Epidermal melanocyte (primary cell): ENCODE measurements at regions not wholly inside any gene's neighbourhood (a gene's known extent, or its start where the extent isn't known, plus 50 kb on each side); places are given as distances from the start of the nearest gene placed in this dataset.
"Not testable (repeated sequence)": the region's sequence is repeated elsewhere in the genome, so short reads cannot be mapped to it uniquely, and the experiment has no call there.

Experiments
- DNase-seq: peaks from one replicate; pipeline ENCODE4 v3.0.0; 2011; ENCODE audit warnings: low spot score; ENCODE audit not compliant: insufficient read length

- DNase-seq = no peak
Measured at GRCh38 chr4:163688856-163689255, 194.4 kb downstream of the TMA16 start.

DNA sequence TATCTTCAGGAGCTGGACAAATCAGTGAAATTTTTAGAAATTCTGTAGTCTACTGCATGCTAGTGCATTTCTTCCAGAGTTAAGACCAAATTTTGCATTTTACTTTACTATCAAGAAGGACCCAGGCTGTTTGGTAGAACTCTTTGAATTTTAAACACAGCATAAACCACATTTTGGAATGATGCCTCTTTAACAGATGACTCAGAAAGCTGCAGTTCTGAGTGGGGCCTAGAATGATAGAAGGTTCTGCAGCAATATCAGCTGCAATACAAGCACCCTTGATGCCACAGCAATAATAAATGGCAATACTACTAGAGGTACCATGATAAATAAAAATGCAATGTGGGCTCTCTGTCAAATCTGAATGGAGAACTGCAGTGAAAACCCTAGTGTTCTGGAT, 198.7 kb downstream of the TMA16 start:
- DNase-seq = no peak

- DNase-seq = no peak
Measured at GRCh38 chr4:163693776-163694175, 199.3 kb downstream of the TMA16 start.

DNA sequence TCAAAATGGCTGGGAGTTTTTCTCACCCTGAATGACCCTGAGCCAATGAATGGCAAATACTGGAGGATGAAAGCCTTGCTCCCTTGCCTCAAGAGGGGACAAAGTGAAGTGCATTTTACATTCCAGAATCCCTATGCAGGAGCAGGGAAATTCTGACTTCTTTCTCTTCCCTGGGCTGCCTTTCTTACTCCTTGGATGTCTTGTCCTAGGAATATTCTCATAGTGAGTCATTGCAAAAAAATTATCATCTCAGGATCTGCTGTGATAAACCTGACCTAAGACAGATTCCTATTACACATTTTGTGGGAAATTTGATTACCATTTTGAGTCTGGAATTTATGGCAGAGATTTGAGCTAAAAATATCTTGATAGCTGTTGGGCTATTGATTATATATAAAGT, 199.9 kb downstream of the TMA16 start:
- DNase-seq = no peak

DNA sequence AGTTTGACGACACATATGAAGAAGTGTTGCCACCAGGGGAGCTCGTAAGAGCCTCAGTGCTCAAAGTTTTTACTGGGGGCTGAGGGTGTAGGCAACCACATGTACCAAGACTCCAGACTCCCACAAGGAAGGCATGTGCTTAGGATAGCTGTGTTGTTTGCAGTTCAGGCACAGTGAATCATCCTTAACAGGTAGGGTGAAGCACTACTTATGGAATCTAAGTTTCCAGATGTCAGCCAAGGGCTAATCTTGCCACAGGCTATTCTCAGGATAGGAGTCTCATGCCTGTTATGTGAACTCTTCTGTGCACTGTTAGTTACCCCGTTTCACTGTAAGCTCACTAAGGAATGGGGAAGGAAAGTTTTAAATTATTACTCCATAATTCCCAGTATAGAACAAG, 202.6 kb downstream of the TMA16 start:
- no peak for DNase-seq

DNA sequence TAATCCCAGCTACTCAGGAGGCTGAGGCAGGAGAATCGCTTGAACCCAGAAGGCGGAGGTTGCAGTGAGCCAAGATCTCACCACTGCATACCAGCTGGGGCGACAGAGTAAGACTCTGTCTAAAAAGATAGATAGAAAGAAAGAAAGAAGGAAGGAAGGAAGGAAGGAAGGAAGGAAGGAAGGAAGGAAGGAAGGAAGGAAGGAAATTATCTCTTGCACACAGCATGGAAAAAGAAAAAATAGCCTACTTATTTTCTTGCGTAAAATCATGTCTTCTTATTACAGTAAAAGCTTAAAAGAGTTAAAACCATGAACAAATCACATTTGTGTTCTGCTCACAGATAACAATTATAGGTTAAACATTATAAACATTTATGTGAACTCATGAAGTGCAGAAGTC, 205.9 kb downstream of the TMA16 start:
- not testable (repeated sequence) for DNase-seq

GRCh38 chr4:163701916-163702315, 207.4 kb downstream of the TMA16 start:
- DNase-seq = no peak

DNA sequence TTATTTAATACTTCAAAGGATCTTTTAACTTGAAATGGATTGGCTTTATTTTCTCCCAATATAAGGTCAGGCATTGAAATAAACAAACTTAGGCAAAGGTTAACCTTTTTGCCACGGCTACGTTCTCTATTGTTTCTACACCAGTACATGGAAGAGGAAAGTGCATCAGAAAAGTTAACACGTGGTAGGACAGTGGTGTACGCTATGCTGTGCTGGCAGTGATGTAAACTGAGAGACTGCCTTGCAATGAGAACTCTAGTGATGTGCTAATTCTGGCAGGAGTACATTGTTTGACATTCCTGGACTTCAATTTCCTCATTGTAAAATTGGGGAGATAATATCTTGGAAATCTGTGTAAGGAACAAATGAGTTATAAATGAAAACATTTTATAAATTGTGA, 208.2 kb downstream of the TMA16 start:
- no peak for DNase-seq

GRCh38 chr4:163703251-163703650, 208.8 kb downstream of the TMA16 start:
- no peak for DNase-seq

- no peak for DNase-seq
Measured at GRCh38 chr4:163707873-163708272, 213.4 kb downstream of the TMA16 start.

DNA sequence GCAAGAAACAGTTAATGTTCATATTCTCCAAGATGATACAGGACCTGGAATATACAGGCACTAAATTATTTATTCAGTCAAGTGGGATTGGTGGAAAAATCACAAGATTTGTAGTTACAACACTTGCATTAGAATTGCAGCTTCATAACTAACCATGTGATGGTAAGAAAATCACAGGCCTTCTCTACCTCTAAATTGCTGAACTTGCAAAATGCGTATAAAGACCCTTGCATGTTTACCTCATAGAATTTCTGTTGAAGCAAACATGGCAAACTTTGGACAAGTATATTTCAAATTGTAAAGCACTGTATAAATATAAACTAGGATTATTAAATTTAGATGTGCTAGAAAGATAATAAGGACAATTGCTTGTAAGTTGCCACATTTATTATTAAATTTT, 215.1 kb downstream of the TMA16 start:
- no peak for DNase-seq

DNA sequence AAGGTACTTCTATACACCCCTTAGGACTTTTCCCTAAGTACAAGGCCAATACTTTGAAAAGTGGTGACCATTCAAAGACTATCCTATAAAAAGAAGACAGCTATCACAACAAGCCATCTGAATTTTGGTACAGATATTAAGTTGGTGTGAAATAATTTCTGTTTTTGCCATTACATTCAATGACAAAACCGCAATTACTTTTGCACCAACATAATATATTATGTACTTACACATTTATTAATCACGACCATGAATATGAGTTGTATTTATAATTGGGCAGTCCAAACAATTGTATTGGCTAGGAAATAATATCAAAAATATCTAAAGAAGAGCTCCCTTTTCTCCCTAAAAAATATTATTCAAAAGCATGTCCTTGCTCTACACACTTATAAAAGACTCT, 215.7 kb downstream of the TMA16 start:
- no peak for DNase-seq

- DNase-seq = not testable (repeated sequence)
Measured at GRCh38 chr4:163724495-163724894, 230.0 kb downstream of the TMA16 start.

DNA sequence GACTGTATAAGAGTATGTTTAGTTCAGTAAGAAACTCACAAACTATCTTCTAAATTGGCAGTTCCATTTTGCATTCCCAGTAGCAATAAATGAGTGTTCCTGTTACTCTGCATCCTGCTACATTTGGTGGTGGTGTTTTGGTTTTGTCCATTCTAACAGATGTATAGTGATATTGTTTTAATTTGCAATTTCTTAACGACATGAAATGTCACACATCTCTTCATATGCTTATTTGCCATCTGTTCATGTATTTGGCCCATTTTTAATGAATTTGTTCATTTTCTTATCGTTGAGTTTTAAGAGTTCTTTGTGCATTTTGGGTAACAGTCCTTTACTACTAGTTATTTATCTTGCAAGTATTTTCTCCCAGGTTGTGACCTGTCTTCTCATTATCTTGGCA, 232.2 kb downstream of the TMA16 start:
- no peak for DNase-seq

- DNase-seq = no peak
Measured at GRCh38 chr4:163731071-163731470, 236.6 kb downstream of the TMA16 start.

GRCh38 chr4:163732473-163732872, 238.0 kb downstream of the TMA16 start:
- DNase-seq = no peak

GRCh38 chr4:163736876-163737275, 242.4 kb downstream of the TMA16 start:
- no peak for DNase-seq

GRCh38 chr4:163737846-163738245, 243.4 kb downstream of the TMA16 start:
- not testable (repeated sequence) for DNase-seq

GRCh38 chr4:163738521-163738920, 244.0 kb downstream of the TMA16 start:
- DNase-seq = no peak

GRCh38 chr4:163744861-163745260, 250.4 kb downstream of the TMA16 start:
- DNase-seq = no peak

DNA sequence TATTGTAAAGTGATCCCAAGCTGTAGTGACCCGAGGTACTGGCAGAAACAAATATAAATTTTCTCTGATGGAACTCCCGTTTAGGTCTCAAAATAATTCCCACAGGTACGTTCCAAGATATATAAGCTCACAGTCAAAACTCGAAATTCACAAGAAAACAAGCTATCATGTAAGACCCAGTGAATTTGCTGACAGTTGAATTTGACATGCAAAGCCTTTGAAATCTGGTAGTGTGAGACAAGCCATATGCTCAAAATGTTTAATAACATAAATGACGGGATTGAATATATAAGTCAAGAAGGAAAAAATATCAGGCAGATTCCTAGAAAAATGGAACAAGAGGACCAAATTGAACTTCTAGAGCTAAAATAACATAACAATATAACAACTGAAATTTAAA, 252.8 kb downstream of the TMA16 start:
- no peak for DNase-seq

DNA sequence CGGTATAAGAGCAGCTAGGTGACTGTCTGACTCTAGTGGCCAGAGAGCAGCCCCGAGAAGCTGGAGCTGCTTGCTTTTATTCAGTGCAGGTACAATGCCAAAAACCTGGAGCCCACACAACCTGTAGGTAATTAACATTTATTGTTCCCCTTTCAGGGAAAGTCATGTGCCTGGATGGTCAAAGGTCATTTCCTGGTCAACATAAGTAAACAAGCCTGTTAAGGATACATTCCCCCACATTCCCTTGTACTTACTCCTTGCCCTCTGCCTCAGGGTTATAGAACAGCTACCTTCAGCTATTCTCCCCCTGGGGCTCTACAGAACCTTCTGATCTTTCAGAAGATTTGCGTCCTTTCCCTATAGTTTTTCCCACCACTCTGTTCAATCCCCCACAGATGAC, 253.4 kb downstream of the TMA16 start:
- DNase-seq = no peak

GRCh38 chr4:163748449-163748848, 254.0 kb downstream of the TMA16 start:
- DNase-seq = no peak

- no peak for DNase-seq
Measured at GRCh38 chr4:163755013-163755412, 260.5 kb downstream of the TMA16 start.
